Esophagus squamous epithelium (tissue), 5 donors: ENCODE measurements at regions not wholly inside any gene's neighbourhood (a gene's known extent, or its start where the extent isn't known, plus 50 kb on each side); places are given as distances from the start of the nearest gene placed in this dataset.

Source experiments
- DNase-seq: peaks from one replicate; lab custom pipeline; 2025; lab: John Stamatoyannopoulos, UW
- H3K27ac ChIP-seq, 4 donors: fragments of 200-600 bp; sonication (generic); one replicate each; pipeline ENCODE4 v1.5.1; 2016 to 2019; ENCODE audit warnings: mild to moderate bottlenecking in 1 of 4
- H3K27me3 ChIP-seq, 4 donors: fragments of 200-600 bp; sonication (generic); 1 replicate in 3 of 4; 2 replicates in 1 of 4; pipeline versions ENCODE4 v1.5.1 to v1.6.0; 2017 to 2021; ENCODE audit warnings: antibody characterized with exemption in 1 of 4
- H3K36me3 ChIP-seq, 3 donors: fragments of 200-600 bp; sonication (generic); one replicate each; pipeline ENCODE4 v1.5.1; 2016 to 2019
- H3K4me1 ChIP-seq, 3 donors: fragments of 200-600 bp; sonication (generic); one replicate each; pipeline ENCODE4 v1.5.1; 2017 to 2019
- H3K4me3 ChIP-seq, 4 donors: fragments of 200-600 bp; sonication (generic); 1 replicate in 3 of 4; 2 replicates in 1 of 4; pipeline ENCODE4 v1.5.1; 2016 to 2019; ENCODE audit warnings: mild to moderate bottlenecking in 2 of 4, moderate library complexity in 1 of 4
- H3K9me3 ChIP-seq, 3 donors: fragments of 200-600 bp; sonication (generic); one replicate each; pipeline ENCODE4 v1.5.1; 2016 to 2019
- POLR2A ChIP-seq, 4 donors: fragments of 450-650 bp; IDR thresholded peaks; one replicate each; pipeline ENCODE4 v1.6.1; 2017; ENCODE audit warnings: antibody characterized with exemption in 4 of 4, mild to moderate bottlenecking in 4 of 4, moderate library complexity in 3 of 4
- WGBS, 2 donors: methylation state at CpG; one replicate each; pipeline ENCODE4 v1.1.5; 2018; 5-methylcytosine and 5-hydroxymethylcytosine counted together
- intact Hi-C: fragments of 100-400 bp; cut with DNase I; formaldehyde crosslinking; loops from one replicate; pipeline ENCODE4 v1.15.0; 2022
- TF ChIP-seq, protein P1 (sequence below), 6 experiments: fragments of 450-650 bp in 4 of 6; fragments of 200-600 bp in 2 of 6; sonication (generic) in 2 of 6; IDR thresholded peaks; one replicate each; pipeline ENCODE4 v1.5.1; 2016 to 2019; ENCODE audit warnings: antibody characterized with exemption in 6 of 6, mild to moderate bottlenecking in 4 of 6, moderate library complexity in 4 of 6
- donor health status: DM: yes; HTN: yes; CAD: no.

DNA sequence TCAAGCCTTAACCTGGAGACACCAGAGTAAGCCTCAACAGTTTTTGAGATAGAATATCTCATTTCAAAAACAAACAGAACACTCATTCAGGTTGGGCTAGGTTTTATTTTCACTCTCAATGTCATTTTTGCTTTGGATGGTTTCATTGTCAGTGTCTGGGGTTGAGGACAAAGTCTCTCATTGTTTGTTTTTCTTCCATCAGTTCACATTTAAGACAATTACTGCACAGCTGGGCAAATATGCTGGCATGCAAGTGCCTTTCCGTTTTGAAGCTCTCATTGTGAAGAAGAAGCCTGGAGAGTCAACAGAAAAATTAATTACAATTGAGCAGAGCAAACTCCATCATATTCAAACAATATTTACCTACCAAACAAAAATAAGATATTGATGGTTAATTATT, 1050.0 kb downstream of the TBL1XR1 start:
- intact Hi-C loops = no loop called here
- Histone ChIP-seq H3K4me1 (no peaks in the 10 kb centered on the region), H3K9me3 (no peaks in the 10 kb centered on the region), H3K4me3 (no peak overlapping the region), H3K27me3 (no peaks in the 10 kb centered on the region), H3K36me3 (no peaks in the 10 kb centered on the region), H3K27ac (no peak overlapping the region)
- DNase-seq = no peak
- TF ChIP-seq, protein P1, sequence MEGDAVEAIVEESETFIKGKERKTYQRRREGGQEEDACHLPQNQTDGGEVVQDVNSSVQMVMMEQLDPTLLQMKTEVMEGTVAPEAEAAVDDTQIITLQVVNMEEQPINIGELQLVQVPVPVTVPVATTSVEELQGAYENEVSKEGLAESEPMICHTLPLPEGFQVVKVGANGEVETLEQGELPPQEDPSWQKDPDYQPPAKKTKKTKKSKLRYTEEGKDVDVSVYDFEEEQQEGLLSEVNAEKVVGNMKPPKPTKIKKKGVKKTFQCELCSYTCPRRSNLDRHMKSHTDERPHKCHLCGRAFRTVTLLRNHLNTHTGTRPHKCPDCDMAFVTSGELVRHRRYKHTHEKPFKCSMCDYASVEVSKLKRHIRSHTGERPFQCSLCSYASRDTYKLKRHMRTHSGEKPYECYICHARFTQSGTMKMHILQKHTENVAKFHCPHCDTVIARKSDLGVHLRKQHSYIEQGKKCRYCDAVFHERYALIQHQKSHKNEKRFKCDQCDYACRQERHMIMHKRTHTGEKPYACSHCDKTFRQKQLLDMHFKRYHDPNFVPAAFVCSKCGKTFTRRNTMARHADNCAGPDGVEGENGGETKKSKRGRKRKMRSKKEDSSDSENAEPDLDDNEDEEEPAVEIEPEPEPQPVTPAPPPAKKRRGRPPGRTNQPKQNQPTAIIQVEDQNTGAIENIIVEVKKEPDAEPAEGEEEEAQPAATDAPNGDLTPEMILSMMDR (IDR thresholded peaks at IDR 0.05) = no peak
- TF ChIP-seq POLR2A (IDR thresholded peaks at IDR 0.05) = no peak
- WGBS, 2 donors = 32 to 46% methylated on average over 1 of the region's 1 CpG

- TF ChIP-seq POLR2A (IDR thresholded peaks at IDR 0.05) = no peak
- TF ChIP-seq, protein P1 (IDR thresholded peaks at IDR 0.05) = no peak
- Histone ChIP-seq H3K4me3 (no peak overlapping the region), H3K27me3 (no peaks in the 10 kb centered on the region), H3K9me3 (no peaks in the 10 kb centered on the region), H3K4me1 (no peaks in the 10 kb centered on the region), H3K36me3 (no peaks in the 10 kb centered on the region), H3K27ac (no peak overlapping the region)
- DNase-seq = no peak
- intact Hi-C loops = no loop called here
- 80 to 94% methylated on average over 1 of the region's 1 CpG for WGBS, 2 donors
Measured at GRCh38 chr3:176141837-176142236, 1055.4 kb downstream of the TBL1XR1 start.

DNA sequence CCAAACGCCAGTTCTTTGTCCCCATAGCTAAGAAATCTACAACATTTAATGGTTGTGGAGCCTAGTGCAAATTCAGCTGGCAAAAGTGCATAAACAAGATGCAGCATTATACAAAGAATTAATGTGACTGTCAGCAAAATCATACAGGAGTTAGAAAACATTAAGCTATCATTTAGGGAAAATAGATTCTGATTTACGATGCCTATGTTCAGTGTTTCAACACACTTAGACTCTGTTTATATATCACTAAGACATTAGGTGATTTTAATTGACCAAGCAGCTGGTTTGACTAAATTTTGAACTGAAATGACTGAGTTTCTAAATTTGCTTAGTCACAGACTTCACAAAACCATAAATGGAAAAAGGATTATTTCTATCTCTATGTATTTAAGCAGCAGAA, 1076.8 kb downstream of the TBL1XR1 start:
- H3K27me3 ChIP-seq = no peaks in the 10 kb centered on the region
- WGBS, 2 donors = 41 to 45% methylated on average over 2 of the region's 2 CpGs
- DNase-seq = no peak

GRCh38 chr3:176119826-176120225, 1077.5 kb downstream of the TBL1XR1 start:
- 71 to 74% methylated on average over 6 of the region's 6 CpGs for WGBS, 2 donors
- no peaks in the 10 kb centered on the region for H3K27me3 ChIP-seq
- H3K4me3 ChIP-seq = no peak overlapping the region
- H3K4me1 ChIP-seq = no peaks in the 10 kb centered on the region
- no peaks in the 10 kb centered on the region for H3K36me3 ChIP-seq
- no peak overlapping the region for H3K27ac ChIP-seq
- TF ChIP-seq, protein P1 (IDR thresholded peaks at IDR 0.05) = no peak
- TF ChIP-seq POLR2A (IDR thresholded peaks at IDR 0.05) = no peak
- DNase-seq = no peak
- intact Hi-C loops = no loop called here
- H3K9me3 ChIP-seq = no peaks in the 10 kb centered on the region

More for the DNA sequence above, 1076.8 kb downstream of the TBL1XR1 start:
- intact Hi-C loops = no loop called here
- Histone ChIP-seq H3K4me3 (no peak overlapping the region), H3K27ac (no peak overlapping the region), H3K9me3 (no peaks in the 10 kb centered on the region), H3K36me3 (no peaks in the 10 kb centered on the region), H3K4me1 (no peaks in the 10 kb centered on the region)
- TF ChIP-seq POLR2A (IDR thresholded peaks at IDR 0.05) = no peak
- TF ChIP-seq, protein P1 (IDR thresholded peaks at IDR 0.05) = no peak

- no peak overlapping the region for H3K4me3 ChIP-seq
- no peak overlapping the region for H3K27ac ChIP-seq
- H3K9me3 ChIP-seq = no peaks in the 10 kb centered on the region
- no peak for TF ChIP-seq POLR2A (IDR thresholded peaks at IDR 0.05)
- TF ChIP-seq, protein P1 (IDR thresholded peaks at IDR 0.05) = no peak
- DNase-seq = no peak
- no peaks in the 10 kb centered on the region for H3K4me1 ChIP-seq
- 62 to 75% methylated on average over 2 of the region's 2 CpGs for WGBS, 2 donors
- H3K27me3 ChIP-seq = no peaks in the 10 kb centered on the region
- intact Hi-C loops = no loop called here
- no peaks in the 10 kb centered on the region for H3K36me3 ChIP-seq
Measured at GRCh38 chr3:176106380-176106779, 1090.9 kb downstream of the TBL1XR1 start.
